Right lobe of liver (tissue), 4 donors: ENCODE measurements at regions not wholly inside any gene's neighbourhood (a gene's known extent, or its start where the extent isn't known, plus 50 kb on each side); places are given as distances from the start of the nearest gene placed in this dataset.

ENCODE experiments used
- POLR2A ChIP-seq: fragments of 450-650 bp; IDR thresholded peaks from one replicate; pipeline ENCODE4 v1.6.1; 2017; ENCODE audit warnings: antibody characterized with exemption, mild to moderate bottlenecking
- TF ChIP-seq, protein P1 (sequence below), 4 donors: fragments of 200-600 bp in 3 of 4; fragments of 450-650 bp in 1 of 4; IDR thresholded peaks; one replicate each; pipeline versions ENCODE4 v1.5.1 to v1.8.0; 2016 to 2022; ENCODE audit warnings: antibody characterized with exemption in 4 of 4, mild to moderate bottlenecking in 2 of 4
- donor health status: DM: no; HTN: no; CAD: no.
- donor health status: DM: no; HTN: no; CAD: no.
- donor health status: DM: no; HTN: yes; CAD: no.

DNA sequence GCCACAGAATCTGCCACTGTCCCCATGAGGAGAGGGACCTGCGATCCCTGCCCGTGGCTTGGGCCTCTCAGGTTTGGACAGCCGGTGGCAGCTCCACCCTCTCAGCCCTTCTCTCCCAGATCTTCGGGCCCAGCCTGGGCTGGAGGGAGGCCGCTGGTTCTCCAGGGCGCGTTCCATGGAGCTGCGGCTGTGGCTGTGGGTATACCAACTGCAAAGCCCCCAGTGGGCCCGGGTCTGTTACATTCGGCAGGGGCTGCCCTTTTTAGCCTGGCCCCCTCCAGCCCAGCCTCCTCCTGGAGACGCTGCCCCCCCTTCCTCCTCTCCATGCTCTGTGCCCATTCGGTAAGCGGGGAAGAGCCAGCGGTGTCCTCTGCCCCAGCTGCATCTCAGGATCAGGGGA, 64.7 kb upstream of the ZNF469 start:
- TF ChIP-seq, protein P1, sequence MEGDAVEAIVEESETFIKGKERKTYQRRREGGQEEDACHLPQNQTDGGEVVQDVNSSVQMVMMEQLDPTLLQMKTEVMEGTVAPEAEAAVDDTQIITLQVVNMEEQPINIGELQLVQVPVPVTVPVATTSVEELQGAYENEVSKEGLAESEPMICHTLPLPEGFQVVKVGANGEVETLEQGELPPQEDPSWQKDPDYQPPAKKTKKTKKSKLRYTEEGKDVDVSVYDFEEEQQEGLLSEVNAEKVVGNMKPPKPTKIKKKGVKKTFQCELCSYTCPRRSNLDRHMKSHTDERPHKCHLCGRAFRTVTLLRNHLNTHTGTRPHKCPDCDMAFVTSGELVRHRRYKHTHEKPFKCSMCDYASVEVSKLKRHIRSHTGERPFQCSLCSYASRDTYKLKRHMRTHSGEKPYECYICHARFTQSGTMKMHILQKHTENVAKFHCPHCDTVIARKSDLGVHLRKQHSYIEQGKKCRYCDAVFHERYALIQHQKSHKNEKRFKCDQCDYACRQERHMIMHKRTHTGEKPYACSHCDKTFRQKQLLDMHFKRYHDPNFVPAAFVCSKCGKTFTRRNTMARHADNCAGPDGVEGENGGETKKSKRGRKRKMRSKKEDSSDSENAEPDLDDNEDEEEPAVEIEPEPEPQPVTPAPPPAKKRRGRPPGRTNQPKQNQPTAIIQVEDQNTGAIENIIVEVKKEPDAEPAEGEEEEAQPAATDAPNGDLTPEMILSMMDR (IDR thresholded peaks at IDR 0.05): no peak
- no peak for TF ChIP-seq POLR2A
